ENCODE measurements at regions not wholly inside any gene's neighbourhood (a gene's known extent, or its start where the extent isn't known, plus 50 kb on each side); places are given as distances from the start of the nearest gene placed in this dataset.

DNA sequence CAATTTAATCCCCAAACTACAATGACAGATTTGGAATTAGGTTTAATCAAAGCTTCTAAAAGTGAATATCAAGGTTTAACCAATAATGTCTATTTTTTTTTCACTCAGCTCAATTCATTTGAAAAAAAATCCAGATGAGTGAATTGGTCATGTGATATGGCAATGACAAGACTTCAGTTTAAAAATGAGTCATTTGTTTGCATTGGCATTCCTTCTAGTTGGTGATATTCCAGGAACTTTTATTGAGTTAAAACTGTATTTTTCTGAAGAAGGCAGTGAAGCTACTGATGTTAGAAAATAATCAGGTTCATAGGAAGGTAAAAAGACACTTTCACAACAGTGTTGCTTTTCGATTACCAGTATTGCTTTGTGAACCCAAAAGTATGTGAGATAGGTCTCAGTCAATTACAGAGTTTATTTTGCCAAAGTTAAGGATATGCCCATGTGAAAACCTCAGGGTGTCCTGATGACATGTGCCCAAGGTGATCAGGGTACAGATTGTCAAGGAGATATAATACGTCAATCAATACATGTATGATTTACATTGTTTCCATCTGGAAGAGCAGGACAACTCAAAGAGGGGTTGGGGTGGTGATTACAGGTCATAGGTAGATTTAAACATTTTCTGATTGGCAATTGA, 1214.9 kb downstream of the GALC start:
- TF ChIP-seq, protein P1, sequence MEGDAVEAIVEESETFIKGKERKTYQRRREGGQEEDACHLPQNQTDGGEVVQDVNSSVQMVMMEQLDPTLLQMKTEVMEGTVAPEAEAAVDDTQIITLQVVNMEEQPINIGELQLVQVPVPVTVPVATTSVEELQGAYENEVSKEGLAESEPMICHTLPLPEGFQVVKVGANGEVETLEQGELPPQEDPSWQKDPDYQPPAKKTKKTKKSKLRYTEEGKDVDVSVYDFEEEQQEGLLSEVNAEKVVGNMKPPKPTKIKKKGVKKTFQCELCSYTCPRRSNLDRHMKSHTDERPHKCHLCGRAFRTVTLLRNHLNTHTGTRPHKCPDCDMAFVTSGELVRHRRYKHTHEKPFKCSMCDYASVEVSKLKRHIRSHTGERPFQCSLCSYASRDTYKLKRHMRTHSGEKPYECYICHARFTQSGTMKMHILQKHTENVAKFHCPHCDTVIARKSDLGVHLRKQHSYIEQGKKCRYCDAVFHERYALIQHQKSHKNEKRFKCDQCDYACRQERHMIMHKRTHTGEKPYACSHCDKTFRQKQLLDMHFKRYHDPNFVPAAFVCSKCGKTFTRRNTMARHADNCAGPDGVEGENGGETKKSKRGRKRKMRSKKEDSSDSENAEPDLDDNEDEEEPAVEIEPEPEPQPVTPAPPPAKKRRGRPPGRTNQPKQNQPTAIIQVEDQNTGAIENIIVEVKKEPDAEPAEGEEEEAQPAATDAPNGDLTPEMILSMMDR (IDR thresholded peaks at IDR 0.05; ENCODE audit: extremely low read depth in 1 of 2, insufficient read depth in 1 of 2, low read depth in 1 of 2, low read length in 2 of 2), result no peak
- TF ChIP-seq JUN (IDR thresholded peaks at IDR 0.05; ENCODE audit: borderline replicate concordance, insufficient read depth, insufficient read length, low read depth) (no peak), POLR2A (IDR thresholded peaks at IDR 0.05; ENCODE audit: low read depth, low read length) (no peak), EZH2 (IDR thresholded peaks at IDR 0.05; ENCODE audit: borderline replicate concordance, low read depth, low read length, severe bottlenecking) (no peak), MYC (IDR thresholded peaks at IDR 0.05; ENCODE audit: low read depth, low read length) (no peak)
